A673 (cell line): ENCODE measurements at regions not wholly inside any gene's neighbourhood (a gene's known extent, or its start where the extent isn't known, plus 50 kb on each side); places are given as distances from the start of the nearest gene placed in this dataset.

Source experiments
- BruUV-seq: library from RNA; stranded (reverse); fragments of 400-500 nt; replicated peaks from 2 replicates; lab custom pipeline; 2021; lab: Mats Ljungman, UMichigan
- CTCF ChIA-PET: fragments of 300-600 bp; sonication (Branson Sonifier 250); formaldehyde crosslinking; loops from one replicate; lab custom pipeline; 2022; ENCODE audit warnings: antibody characterized with exemption; lab: Charles Lee
- POLR2A ChIA-PET: fragments of 300-600 bp; sonication (Branson Sonifier 250); formaldehyde crosslinking; loops from one replicate; lab custom pipeline; 2022; ENCODE audit warnings: antibody characterized with exemption; ENCODE audit not compliant: low non-redundant PET; lab: Charles Lee
- DNase-seq: peaks from one replicate; pipeline ENCODE4 v3.0.0-alpha.2; 2015; ENCODE audit warnings: low spot score
- H3K27ac ChIP-seq: fragments of 200-600 bp; sonication (generic); 2 replicates; pipeline ENCODE4 v1.5.1; 2016; ENCODE audit warnings: mixed run types, low read depth, mild to moderate bottlenecking, mixed read lengths, antibody characterized with exemption, low read length; ENCODE audit not compliant: poor library complexity, severe bottlenecking
- H3K27me3 ChIP-seq: fragments of 200-600 bp; sonication (generic); replicated peaks from 2 replicates; pipeline ENCODE4 v1.6.1; 2017; ENCODE audit warnings: mixed run types, low read depth, mild to moderate bottlenecking, mixed read lengths, antibody characterized with exemption, low read length; ENCODE audit not compliant: insufficient read depth, poor library complexity
- H3K36me3 ChIP-seq: fragments of 200-600 bp; sonication (generic); 2 replicates; pipeline ENCODE4 v1.6.1; 2016; ENCODE audit warnings: mixed run types, mild to moderate bottlenecking, mixed read lengths, antibody characterized with exemption, low read length; ENCODE audit not compliant: insufficient read depth, poor library complexity, severe bottlenecking
- H3K4me1 ChIP-seq: fragments of 200-600 bp; sonication (generic); 2 replicates; pipeline ENCODE4 v1.6.1; 2017; ENCODE audit warnings: mixed run types, mild to moderate bottlenecking, mixed read lengths, antibody characterized with exemption, low read length; ENCODE audit not compliant: insufficient read depth, poor library complexity, severe bottlenecking
- H3K4me3 ChIP-seq: fragments of 200-600 bp; sonication (generic); 2 replicates; pipeline ENCODE4 v1.5.1; 2016; ENCODE audit warnings: low read depth, mixed run types, mild to moderate bottlenecking, mixed read lengths, low read length; ENCODE audit not compliant: poor library complexity, severe bottlenecking
- H3K9me3 ChIP-seq: fragments of 200-600 bp; sonication (generic); 2 replicates; pipeline ENCODE4 v1.6.1; 2016; ENCODE audit warnings: mixed run types, low read depth, mild to moderate bottlenecking, mixed read lengths, antibody characterized with exemption, low read length; ENCODE audit not compliant: poor library complexity, severe bottlenecking
- CTCF ChIP-seq: fragments of 300-800, 200-600 bp; sonication (generic); conservative IDR thresholded peaks from 2 replicates; pipeline ENCODE4 v1.5.1; 2017; ENCODE audit warnings: low read depth, mild to moderate bottlenecking, antibody characterized with exemption, low read length, moderate library complexity, mixed read lengths
- EZH2 ChIP-seq: fragments of 200-600 bp; sonication (generic); IDR thresholded peaks from 2 replicates; pipeline ENCODE4 v1.6.1; 2017; ENCODE audit warnings: borderline replicate concordance, low read depth, mild to moderate bottlenecking, mixed read lengths, antibody characterized with exemption, low read length; ENCODE audit not compliant: poor library complexity, severe bottlenecking
- intact Hi-C: fragments of 100-400 bp; cut with micrococcal nuclease; formaldehyde crosslinking; loops from one replicate; pipeline ENCODE4 v1.10.0; 2022; ENCODE audit not compliant: unreplicated experiment

- Histone ChIP-seq H3K4me1 (no peaks in the 10 kb centered on the region), H3K36me3 (no peaks in the 10 kb centered on the region), H3K9me3 (no peaks in the 10 kb centered on the region), H3K27ac (no peak overlapping the region), H3K4me3 (no peak overlapping the region), H3K27me3 (no peaks in the 10 kb centered on the region)
- BruUV-seq = no TSS peak
- intact Hi-C loops = no loop called here
- CTCF ChIA-PET = no interaction called here
- TF ChIP-seq EZH2 (no peak), CTCF (no peak)
- no peak for DNase-seq
- POLR2A ChIA-PET = no interaction called here
Measured at GRCh38 chr12:105671720-105672119, 341.2 kb downstream of the C12orf75 start.

- Histone ChIP-seq H3K27me3 (no peaks in the 10 kb centered on the region), H3K9me3 (no peaks in the 10 kb centered on the region), H3K36me3 (no peaks in the 10 kb centered on the region), H3K27ac (no peak overlapping the region), H3K4me3 (no peak overlapping the region), H3K4me1 (no peaks in the 10 kb centered on the region)
- ChIA-PET POLR2A (no interaction called here), CTCF (no interaction called here)
- no TSS peak for BruUV-seq
- intact Hi-C loops = no loop called here
- no peak for DNase-seq
- TF ChIP-seq EZH2 = no peak
- no peak for TF ChIP-seq CTCF
Measured at GRCh38 chr12:105672121-105672975, 341.9 kb downstream of the C12orf75 start.

DNA sequence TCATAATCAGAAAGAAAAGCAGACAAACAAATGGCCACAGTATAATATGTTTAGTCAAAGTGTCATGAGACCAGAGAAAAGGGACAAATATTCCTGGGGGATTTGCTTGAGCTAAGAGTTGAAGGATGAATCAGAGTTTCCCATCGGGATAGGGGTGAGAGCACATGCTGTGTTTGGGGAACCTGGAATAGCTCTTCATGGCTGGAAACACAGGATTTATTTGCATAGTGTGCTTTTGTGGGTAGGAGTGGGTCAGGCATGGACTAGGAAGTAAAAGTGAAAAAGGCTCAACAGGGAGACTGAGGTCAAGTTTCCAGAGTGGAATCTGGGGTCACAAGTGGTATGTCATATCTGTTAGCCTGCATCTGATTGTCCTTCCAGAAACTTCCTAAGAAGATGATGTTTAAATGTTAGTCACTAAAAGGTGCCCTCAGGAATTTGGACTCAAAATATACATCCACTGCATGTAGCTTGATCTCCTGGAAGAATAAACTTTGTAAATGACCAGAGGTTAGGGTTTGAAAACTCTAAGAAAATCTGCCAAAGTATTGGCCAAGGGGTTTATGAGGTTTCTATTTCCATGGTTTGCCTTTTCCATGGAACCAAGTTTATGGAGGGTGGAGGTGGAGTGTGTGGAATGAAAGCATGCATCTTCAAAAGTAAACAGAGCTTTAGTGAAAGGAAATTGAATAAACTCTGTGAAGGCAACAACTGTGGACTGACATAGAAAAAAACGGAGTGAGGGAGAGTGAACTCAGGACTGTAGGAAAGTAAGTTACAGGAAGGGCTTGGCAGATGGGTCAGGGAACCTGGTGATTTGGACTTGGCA lies 344.6 kb downstream of the C12orf75 start:
- Histone ChIP-seq H3K27ac (no peak overlapping the region), H3K27me3 (no peaks in the 10 kb centered on the region), H3K4me1 (no peaks in the 10 kb centered on the region), H3K36me3 (no peaks in the 10 kb centered on the region), H3K9me3 (no peaks in the 10 kb centered on the region), H3K4me3 (no peak overlapping the region)
- POLR2A ChIA-PET = no interaction called here
- no TSS peak for BruUV-seq
- no peak for DNase-seq
- no peak for TF ChIP-seq EZH2
- no peak for TF ChIP-seq CTCF
- intact Hi-C loops = no loop called here
- CTCF ChIA-PET = no interaction called here
